Type B pancreatic cell (in vitro differentiated cells): ENCODE measurements at regions not wholly inside any gene's neighbourhood (a gene's known extent, or its start where the extent isn't known, plus 50 kb on each side); places are given as distances from the start of the nearest gene placed in this dataset.

Experiments used
- DNase-seq: peaks from one replicate; pipeline ENCODE4 v3.0.0; 2021; ENCODE audit warnings: mixed read lengths; ENCODE audit not compliant: unreplicated experiment; ENCODE audit errors: extremely low spot score
- H3K27ac Mint-ChIP-seq: 2 replicates; pipeline ENCODE4 v1.8.0; 2021; ENCODE audit warnings: mild to moderate bottlenecking, mixed read lengths
- H3K27me3 Mint-ChIP-seq: 2 replicates; pipeline ENCODE4 v1.8.0; 2021; ENCODE audit warnings: mixed read lengths
- H3K36me3 Mint-ChIP-seq: 2 replicates; pipeline ENCODE4 v1.8.0; 2021; ENCODE audit warnings: mixed read lengths
- H3K4me1 Mint-ChIP-seq: one replicate; pipeline ENCODE4 v1.8.0; 2021; ENCODE audit warnings: mixed read lengths; ENCODE audit not compliant: unreplicated experiment
- H3K4me3 Mint-ChIP-seq: 2 replicates; pipeline ENCODE4 v1.8.0; 2021; ENCODE audit warnings: mild to moderate bottlenecking, mixed read lengths
- H3K9me3 Mint-ChIP-seq: 2 replicates; pipeline ENCODE4 v1.8.0; 2021; ENCODE audit warnings: mixed read lengths
- CTCF ChIP-seq: fragments of 200-600 bp; sonication (generic); conservative IDR thresholded peaks from 2 replicates; pipeline ENCODE4 v1.5.0; 2021; ENCODE audit warnings: antibody characterized with exemption, mild to moderate bottlenecking

DNA sequence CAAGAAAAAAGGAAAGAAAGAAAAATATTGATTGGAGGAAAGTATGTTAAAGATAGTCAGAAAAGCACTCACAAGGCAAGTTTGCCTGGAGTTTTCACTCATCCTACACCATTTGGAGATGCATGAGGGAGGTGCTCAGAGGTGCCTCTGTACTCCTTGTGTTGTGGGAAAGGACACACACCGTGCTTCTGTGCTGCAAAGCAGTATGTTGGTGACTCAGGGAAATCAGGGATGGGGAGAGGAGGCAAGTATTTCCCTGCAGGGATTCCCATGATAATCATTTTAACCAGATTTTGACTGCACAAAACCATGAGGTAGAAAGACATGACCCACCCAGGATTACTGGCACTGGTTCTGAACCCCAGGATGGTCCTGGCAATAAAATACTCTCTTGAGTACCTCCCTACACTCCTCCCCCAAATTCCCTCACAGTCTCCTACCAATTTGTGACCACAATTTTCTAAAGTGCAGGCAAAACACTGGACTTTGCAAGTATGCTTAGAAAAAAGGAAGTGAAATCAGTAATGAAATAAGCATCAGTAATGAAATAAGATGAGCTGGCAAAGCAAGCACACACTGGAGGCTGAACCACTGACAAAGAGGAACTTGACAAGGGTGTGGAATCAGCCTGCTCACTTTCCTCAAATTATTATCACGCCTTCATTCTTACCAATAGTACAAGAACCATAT lies 155.5 kb upstream of the ACVR2A start:
- peaks cover 13% of the 10 kb centered on the region for H3K9me3 Mint-ChIP-seq

GRCh38 chr2:147688242-147688641 lies 156.6 kb upstream of the ACVR2A start:
- Mint-ChIP-seq H3K9me3 (peaks cover 13% of the 10 kb centered on the region), H3K36me3 (peaks cover 3% of the 10 kb centered on the region), H3K27me3 (peaks cover 17% of the 10 kb centered on the region), H3K27ac (no peak overlapping the region), H3K4me1 (no peaks in the 10 kb centered on the region), H3K4me3 (no peak overlapping the region)
- TF ChIP-seq CTCF = no peak
- no peak for DNase-seq

More for the DNA sequence above, 155.5 kb upstream of the ACVR2A start:
- H3K4me3 Mint-ChIP-seq = no peak overlapping the region
- DNase-seq = no peak
- H3K27me3 Mint-ChIP-seq = peaks cover 10% of the 10 kb centered on the region
- no peak overlapping the region for H3K27ac Mint-ChIP-seq
- H3K36me3 Mint-ChIP-seq = peaks cover 3% of the 10 kb centered on the region
- TF ChIP-seq CTCF = no peak
- H3K4me1 Mint-ChIP-seq = no peaks in the 10 kb centered on the region

DNA sequence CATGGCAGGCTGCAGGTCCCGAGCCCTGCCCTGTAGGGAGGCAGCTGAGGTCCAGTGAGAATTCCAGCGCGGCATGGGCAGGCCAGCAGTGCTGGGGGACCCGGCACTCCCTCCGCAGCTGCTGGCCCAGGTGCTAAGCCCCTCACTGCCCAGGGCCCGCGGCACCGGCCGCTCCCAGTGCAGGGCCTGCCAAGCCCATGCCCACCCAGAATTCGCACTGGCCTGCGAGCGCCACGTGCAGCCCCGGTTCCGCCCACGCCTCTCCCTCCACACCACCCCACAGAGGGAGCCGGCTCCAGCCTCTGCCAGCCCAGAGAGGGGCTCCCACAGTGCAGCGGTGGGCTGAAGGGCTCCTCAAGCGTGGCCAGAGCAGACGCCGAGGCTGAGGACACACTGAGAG lies 158.5 kb upstream of the ACVR2A start:
- no peak for DNase-seq
- H3K27ac Mint-ChIP-seq = no peak overlapping the region
- H3K4me1 Mint-ChIP-seq = no peaks in the 10 kb centered on the region
- no peak for TF ChIP-seq CTCF
- no peaks in the 10 kb centered on the region for H3K36me3 Mint-ChIP-seq
- no peak overlapping the region for H3K4me3 Mint-ChIP-seq
- H3K9me3 Mint-ChIP-seq = peaks cover 13% of the 10 kb centered on the region
- peaks cover 12% of the 10 kb centered on the region for H3K27me3 Mint-ChIP-seq

- Mint-ChIP-seq H3K4me3 (no peak overlapping the region), H3K9me3 (peaks cover 13% of the 10 kb centered on the region), H3K36me3 (no peaks in the 10 kb centered on the region), H3K27me3 (peaks cover 12% of the 10 kb centered on the region), H3K27ac (no peak overlapping the region), H3K4me1 (no peaks in the 10 kb centered on the region)
- no peak for TF ChIP-seq CTCF
- no peak for DNase-seq
Observed at GRCh38 chr2:147684903-147685302, 159.9 kb upstream of the ACVR2A start.

DNA sequence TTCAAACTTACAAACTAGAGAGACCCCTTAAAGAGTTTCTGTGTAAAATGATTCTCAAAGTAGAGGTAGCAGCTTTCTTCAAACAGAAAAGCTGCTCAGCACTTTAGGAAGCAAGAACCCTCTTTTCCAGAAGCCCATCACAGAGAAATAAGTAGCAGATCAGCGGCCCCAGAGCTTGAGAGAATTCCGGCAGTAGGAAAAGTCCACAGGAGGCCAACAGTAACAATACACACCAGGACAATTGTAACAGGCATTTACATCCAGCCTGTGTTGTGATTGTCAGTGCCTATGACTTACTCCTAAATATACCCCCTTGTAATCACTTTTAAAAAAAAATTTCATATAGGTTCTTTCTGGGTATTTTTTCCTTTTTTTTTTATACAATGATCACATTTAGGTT lies 161.4 kb upstream of the ACVR2A start:
- Mint-ChIP-seq H3K4me3 (no peak overlapping the region), H3K27me3 (peaks cover 12% of the 10 kb centered on the region), H3K36me3 (no peaks in the 10 kb centered on the region), H3K9me3 (peaks cover 13% of the 10 kb centered on the region), H3K4me1 (no peaks in the 10 kb centered on the region), H3K27ac (no peak overlapping the region)
- DNase-seq = no peak
- TF ChIP-seq CTCF = no peak
